ENCODE measurements at regions not wholly inside any gene's neighbourhood (a gene's known extent, or its start where the extent isn't known, plus 50 kb on each side); places are given as distances from the start of the nearest gene placed in this dataset.

DNA sequence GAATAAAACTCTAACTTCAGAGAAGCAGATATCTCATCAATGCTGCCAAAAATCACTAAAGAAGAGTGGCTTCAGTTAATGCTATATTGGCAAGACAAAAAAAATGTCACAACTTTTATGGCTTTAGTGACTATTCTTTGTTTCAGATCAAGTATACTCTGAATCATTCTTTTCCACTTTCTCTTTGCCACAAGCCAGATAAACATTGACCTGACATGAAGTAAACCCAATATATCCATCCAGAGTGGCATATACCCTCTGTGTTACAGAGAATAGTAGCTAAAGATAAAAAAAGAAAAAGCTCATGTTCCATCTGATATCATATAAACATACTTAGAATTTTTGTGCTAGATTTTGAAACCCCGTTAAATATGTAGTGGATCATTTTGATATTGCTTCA, 206.7 kb upstream of the CNKSR2 start:
- H2AFZ ChIP-seq (ENCODE audit: insufficient read depth, low read length, poor library complexity): no peak overlapping the region
- no peak for DNase-seq
- H3K79me1 ChIP-seq (ENCODE audit: low read length): no peaks in the 10 kb centered on the region
- no peak overlapping the region for H4K12ac ChIP-seq (ENCODE audit: low read depth, low read length)
- H2AK5ac ChIP-seq (ENCODE audit: low read length): no peak overlapping the region
- H2BK120ac ChIP-seq (ENCODE audit: insufficient read depth, low read length, poor library complexity): no peak overlapping the region
- H3K27ac ChIP-seq (ENCODE audit: low read depth, low read length): no peak overlapping the region
- H3K9ac ChIP-seq (ENCODE audit: low read length): no peak overlapping the region
- no peak overlapping the region for H4K91ac ChIP-seq (ENCODE audit: low read depth, low read length)
- H3K36me3 ChIP-seq (ENCODE audit: control insufficient read depth in 1 of 2, insufficient read depth in 2 of 2, low read length in 2 of 2): no peaks in the 10 kb centered on the region
- no peak overlapping the region for H2BK12ac ChIP-seq (ENCODE audit: low read length)
- H4K8ac ChIP-seq (ENCODE audit: low read depth, low read length): no peak overlapping the region
- no peak overlapping the region for H3K23ac ChIP-seq (ENCODE audit: low read length)
- no peak overlapping the region for H3K4me3 ChIP-seq (ENCODE audit: low read depth, low read length)
- H3K27me3 ChIP-seq (ENCODE audit: insufficient read depth, low read length): no peaks in the 10 kb centered on the region
- H3K79me2 ChIP-seq (ENCODE audit: control insufficient read depth, insufficient read depth, low read length, poor library complexity): no peaks in the 10 kb centered on the region
- H2BK5ac ChIP-seq (ENCODE audit: low read depth, low read length, poor library complexity): no peak overlapping the region
- H3K18ac ChIP-seq (ENCODE audit: low read length): no peak overlapping the region
- no peak overlapping the region for H3K4ac ChIP-seq (ENCODE audit: low read depth, low read length)
- H3K4me1 ChIP-seq (ENCODE audit: control insufficient read depth in 1 of 2, insufficient read depth in 2 of 2, low read length in 2 of 2): no peaks in the 10 kb centered on the region
- H3K14ac ChIP-seq (ENCODE audit: low read length): no peak overlapping the region
- H3K4me2 ChIP-seq (ENCODE audit: low read length): no peak overlapping the region
- no peaks in the 10 kb centered on the region for H3K9me3 ChIP-seq (ENCODE audit: insufficient read depth, low read depth, low read length)
- WGBS (ENCODE audit: extremely low coverage, insufficient coverage, insufficient read length): no CpG with 5 or more reads among the region's 1 CpG

DNA sequence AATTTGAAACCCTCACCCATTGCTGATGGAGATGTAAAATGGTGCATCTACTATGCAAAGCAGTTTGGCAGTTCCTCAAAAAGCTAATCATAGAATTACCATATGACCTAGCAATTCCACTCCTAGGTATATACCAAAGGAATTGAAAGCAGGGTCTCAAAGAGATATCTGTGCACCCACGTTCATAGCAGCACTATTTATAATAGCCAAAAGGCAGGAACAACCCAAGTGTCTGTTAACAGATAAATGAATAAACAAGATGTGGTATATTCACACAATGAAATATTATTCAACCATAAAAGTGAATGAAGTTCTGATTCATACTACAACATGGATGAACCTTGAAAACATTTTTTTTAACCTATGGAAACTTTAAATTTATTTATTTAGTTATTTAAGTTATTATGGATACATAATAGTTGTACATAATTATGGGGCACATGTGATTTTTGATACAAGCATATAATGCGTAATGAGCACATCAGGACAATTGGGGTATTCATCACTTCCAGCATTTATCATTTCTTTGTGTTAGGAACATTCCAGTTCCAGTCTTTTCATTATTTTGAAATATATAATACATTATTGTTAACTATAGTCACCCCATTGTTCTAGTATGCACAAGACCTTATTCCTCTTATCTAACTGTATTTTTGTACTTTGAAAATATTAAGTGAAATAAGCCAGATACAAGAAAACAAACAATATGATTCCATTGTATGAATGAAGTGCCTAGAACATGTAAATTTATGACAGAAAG, 205.6 kb upstream of the CNKSR2 start:
- H3K14ac ChIP-seq (ENCODE audit: low read length): no peak overlapping the region
- H3K36me3 ChIP-seq (ENCODE audit: control insufficient read depth in 1 of 2, insufficient read depth in 2 of 2, low read length in 2 of 2): no peaks in the 10 kb centered on the region
- no peak overlapping the region for H2AFZ ChIP-seq (ENCODE audit: insufficient read depth, low read length, poor library complexity)
- no peak overlapping the region for H3K4ac ChIP-seq (ENCODE audit: low read depth, low read length)
- no peak for DNase-seq
- no peaks in the 10 kb centered on the region for H3K79me2 ChIP-seq (ENCODE audit: control insufficient read depth, insufficient read depth, low read length, poor library complexity)
- H3K27me3 ChIP-seq (ENCODE audit: insufficient read depth, low read length): no peaks in the 10 kb centered on the region
- no peak overlapping the region for H2BK5ac ChIP-seq (ENCODE audit: low read depth, low read length, poor library complexity)
- no CpG with 5 or more reads among the region's 2 CpGs for WGBS (ENCODE audit: extremely low coverage, insufficient coverage, insufficient read length)
- no peak overlapping the region for H4K91ac ChIP-seq (ENCODE audit: low read depth, low read length)
- no peak overlapping the region for H2BK120ac ChIP-seq (ENCODE audit: insufficient read depth, low read length, poor library complexity)
- H3K9ac ChIP-seq (ENCODE audit: low read length): no peak overlapping the region
- H3K9me3 ChIP-seq (ENCODE audit: insufficient read depth, low read depth, low read length): no peaks in the 10 kb centered on the region
- no peak overlapping the region for H2BK12ac ChIP-seq (ENCODE audit: low read length)
- H4K12ac ChIP-seq (ENCODE audit: low read depth, low read length): no peak overlapping the region
- no peaks in the 10 kb centered on the region for H3K79me1 ChIP-seq (ENCODE audit: low read length)
- H3K4me1 ChIP-seq (ENCODE audit: control insufficient read depth in 1 of 2, insufficient read depth in 2 of 2, low read length in 2 of 2): no peaks in the 10 kb centered on the region
- H2AK5ac ChIP-seq (ENCODE audit: low read length): no peak overlapping the region
- no peak overlapping the region for H4K8ac ChIP-seq (ENCODE audit: low read depth, low read length)
- H3K27ac ChIP-seq (ENCODE audit: low read depth, low read length): no peak overlapping the region
- no peak overlapping the region for H3K4me2 ChIP-seq (ENCODE audit: low read length)
- H3K23ac ChIP-seq (ENCODE audit: low read length): no peak overlapping the region
- H3K18ac ChIP-seq (ENCODE audit: low read length): no peak overlapping the region
- H3K4me3 ChIP-seq (ENCODE audit: low read depth, low read length): no peak overlapping the region

DNA sequence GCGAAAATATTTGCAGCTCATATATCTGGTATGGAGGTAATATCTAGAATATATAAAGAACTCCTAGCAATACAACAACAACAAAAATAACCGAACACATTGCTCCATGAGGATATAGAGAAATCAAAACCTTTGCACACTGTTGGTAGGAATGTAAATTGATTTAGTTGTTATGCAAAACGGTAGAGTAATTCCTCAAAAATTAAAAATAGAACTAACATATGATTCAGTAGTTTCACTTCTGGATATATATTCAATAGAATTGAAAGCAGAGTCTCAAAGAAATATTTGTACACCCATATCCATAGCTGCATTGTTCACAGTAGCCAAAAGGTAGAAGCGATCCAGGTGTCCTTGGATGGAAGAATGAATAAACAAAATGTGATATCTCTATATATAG, 203.0 kb upstream of the CNKSR2 start:
- Histone ChIP-seq H2AFZ (ENCODE audit: insufficient read depth, low read length, poor library complexity) (no peak overlapping the region), H2BK120ac (ENCODE audit: insufficient read depth, low read length, poor library complexity) (no peak overlapping the region), H3K4me3 (ENCODE audit: low read depth, low read length) (no peak overlapping the region), H3K23ac (ENCODE audit: low read length) (no peak overlapping the region), H3K18ac (ENCODE audit: low read length) (no peak overlapping the region), H2AK5ac (ENCODE audit: low read length) (no peak overlapping the region), H2BK5ac (ENCODE audit: low read depth, low read length, poor library complexity) (no peak overlapping the region), H3K4me2 (ENCODE audit: low read length) (no peak overlapping the region), H2BK12ac (ENCODE audit: low read length) (no peak overlapping the region), H3K9ac (ENCODE audit: low read length) (no peak overlapping the region), H4K12ac (ENCODE audit: low read depth, low read length) (no peak overlapping the region), H3K27ac (ENCODE audit: low read depth, low read length) (no peak overlapping the region), H3K4ac (ENCODE audit: low read depth, low read length) (no peak overlapping the region), H3K79me2 (ENCODE audit: control insufficient read depth, insufficient read depth, low read length, poor library complexity) (no peaks in the 10 kb centered on the region), H3K79me1 (ENCODE audit: low read length) (no peaks in the 10 kb centered on the region), H3K9me3 (ENCODE audit: insufficient read depth, low read depth, low read length) (no peaks in the 10 kb centered on the region), H4K91ac (ENCODE audit: low read depth, low read length) (no peak overlapping the region), H3K36me3 (ENCODE audit: control insufficient read depth in 1 of 2, insufficient read depth in 2 of 2, low read length in 2 of 2) (no peaks in the 10 kb centered on the region), H3K27me3 (ENCODE audit: insufficient read depth, low read length) (no peaks in the 10 kb centered on the region), H4K8ac (ENCODE audit: low read depth, low read length) (no peak overlapping the region), H3K4me1 (ENCODE audit: control insufficient read depth in 1 of 2, insufficient read depth in 2 of 2, low read length in 2 of 2) (no peaks in the 10 kb centered on the region), H3K14ac (ENCODE audit: low read length) (no peak overlapping the region)
- WGBS (ENCODE audit: extremely low coverage, insufficient coverage, insufficient read length): no CpG with 5 or more reads among the region's 4 CpGs
- no peak for DNase-seq

DNA sequence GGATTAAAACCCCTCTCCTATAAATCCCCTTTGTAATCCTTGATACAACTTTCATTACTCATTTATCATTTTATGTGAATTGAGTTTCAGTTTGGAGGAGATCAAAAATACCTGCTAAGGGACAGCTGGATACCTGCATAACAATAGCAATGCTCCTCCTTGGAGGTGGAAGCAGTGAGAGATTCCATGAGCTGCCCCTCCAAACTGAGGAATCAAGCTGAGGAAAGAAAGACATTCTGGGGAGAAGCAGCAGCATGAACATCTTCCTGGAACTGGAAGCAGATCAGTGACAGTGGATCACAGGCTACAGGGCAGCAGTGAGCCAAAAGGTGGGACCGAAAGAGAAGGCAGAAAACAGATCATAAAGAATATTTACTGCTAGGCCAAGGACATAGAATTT, 199.8 kb upstream of the CNKSR2 start:
- WGBS (ENCODE audit: extremely low coverage, insufficient coverage, insufficient read length): no CpG with 5 or more reads among the region's 1 CpG
- Histone ChIP-seq H2AK5ac (ENCODE audit: low read length) (no peak overlapping the region), H3K4me3 (ENCODE audit: low read depth, low read length) (no peak overlapping the region)

More for the DNA sequence above, 199.8 kb upstream of the CNKSR2 start:
- no peak overlapping the region for H4K91ac ChIP-seq (ENCODE audit: low read depth, low read length)
- no peak overlapping the region for H3K27ac ChIP-seq (ENCODE audit: low read depth, low read length)
- H2BK5ac ChIP-seq (ENCODE audit: low read depth, low read length, poor library complexity): no peak overlapping the region
- no peak overlapping the region for H4K12ac ChIP-seq (ENCODE audit: low read depth, low read length)
- DNase-seq: no peak
- H4K8ac ChIP-seq (ENCODE audit: low read depth, low read length): no peak overlapping the region
- no peaks in the 10 kb centered on the region for H3K79me2 ChIP-seq (ENCODE audit: control insufficient read depth, insufficient read depth, low read length, poor library complexity)
- no peaks in the 10 kb centered on the region for H3K27me3 ChIP-seq (ENCODE audit: insufficient read depth, low read length)
- H3K79me1 ChIP-seq (ENCODE audit: low read length): no peaks in the 10 kb centered on the region
- no peak overlapping the region for H3K4ac ChIP-seq (ENCODE audit: low read depth, low read length)
- no peak overlapping the region for H3K9ac ChIP-seq (ENCODE audit: low read length)
- no peak overlapping the region for H2BK120ac ChIP-seq (ENCODE audit: insufficient read depth, low read length, poor library complexity)
- no peak overlapping the region for H3K4me2 ChIP-seq (ENCODE audit: low read length)
- H3K4me1 ChIP-seq (ENCODE audit: control insufficient read depth in 1 of 2, insufficient read depth in 2 of 2, low read length in 2 of 2): no peaks in the 10 kb centered on the region
- H3K18ac ChIP-seq (ENCODE audit: low read length): no peak overlapping the region
- no peaks in the 10 kb centered on the region for H3K9me3 ChIP-seq (ENCODE audit: insufficient read depth, low read depth, low read length)
- no peak overlapping the region for H2AFZ ChIP-seq (ENCODE audit: insufficient read depth, low read length, poor library complexity)
- no peak overlapping the region for H3K23ac ChIP-seq (ENCODE audit: low read length)
- H3K14ac ChIP-seq (ENCODE audit: low read length): no peak overlapping the region
- no peaks in the 10 kb centered on the region for H3K36me3 ChIP-seq (ENCODE audit: control insufficient read depth in 1 of 2, insufficient read depth in 2 of 2, low read length in 2 of 2)
- H2BK12ac ChIP-seq (ENCODE audit: low read length): no peak overlapping the region

All from trophoblast cell (in vitro differentiated cells and primary cell).